ENCODE measurements at regions not wholly inside any gene's neighbourhood (a gene's known extent, or its start where the extent isn't known, plus 50 kb on each side); places are given as distances from the start of the nearest gene placed in this dataset.

- DNase-seq (ENCODE audit: extremely low spot score, unreplicated experiment): no peak
- peak overlapping the region; percentile 53 for H3K27ac Mint-ChIP-seq (ENCODE audit: unreplicated experiment)
- peaks cover 2% of the 10 kb centered on the region for H3K36me3 Mint-ChIP-seq (ENCODE audit: unreplicated experiment)
- peaks cover 4% of the 10 kb centered on the region for H3K9me3 Mint-ChIP-seq (ENCODE audit: unreplicated experiment)
- H3K4me1 Mint-ChIP-seq (ENCODE audit: unreplicated experiment): no peaks in the 10 kb centered on the region
- H3K4me3 Mint-ChIP-seq (ENCODE audit: unreplicated experiment): no peak overlapping the region
- TF ChIP-seq CTCF (IDR thresholded peaks at IDR 0.05): no peak
- no peaks in the 10 kb centered on the region for H3K27me3 Mint-ChIP-seq (ENCODE audit: unreplicated experiment)
Observed at GRCh38 chr14:58898655-58899316, 261.0 kb downstream of the DACT1 start.

GRCh38 chr14:58899317-58899713, 261.6 kb downstream of the DACT1 start:
- H3K36me3 Mint-ChIP-seq (ENCODE audit: unreplicated experiment): peaks cover 2% of the 10 kb centered on the region
- H3K9me3 Mint-ChIP-seq (ENCODE audit: unreplicated experiment): peaks cover 4% of the 10 kb centered on the region
- no peak for DNase-seq (ENCODE audit: extremely low spot score, unreplicated experiment)
- H3K27me3 Mint-ChIP-seq (ENCODE audit: unreplicated experiment): no peaks in the 10 kb centered on the region
- no peaks in the 10 kb centered on the region for H3K4me1 Mint-ChIP-seq (ENCODE audit: unreplicated experiment)
- no peak overlapping the region for H3K27ac Mint-ChIP-seq (ENCODE audit: unreplicated experiment)
- H3K4me3 Mint-ChIP-seq (ENCODE audit: unreplicated experiment): no peak overlapping the region
- TF ChIP-seq CTCF (IDR thresholded peaks at IDR 0.05): no peak

DNA sequence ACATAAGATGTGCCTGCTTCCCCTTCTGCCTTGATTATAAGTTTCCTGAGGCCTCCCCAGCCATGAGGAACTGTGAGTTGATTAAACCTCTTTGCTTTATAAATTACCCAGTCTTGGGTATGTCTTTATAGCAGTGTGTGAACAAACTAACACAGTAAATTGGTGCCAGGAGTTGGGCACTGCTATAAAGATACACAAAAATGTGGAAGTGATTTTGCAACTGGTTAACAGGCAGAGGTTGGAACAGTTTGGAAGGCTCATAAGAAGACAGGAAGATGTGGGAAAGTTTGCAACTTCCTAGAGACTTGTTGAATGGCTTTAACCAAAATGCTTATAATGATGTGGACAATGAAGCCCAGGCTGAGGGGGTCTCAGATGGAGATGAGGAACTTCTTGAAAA, 264.1 kb downstream of the DACT1 start:
- Mint-ChIP-seq H3K4me1 (ENCODE audit: unreplicated experiment) (no peaks in the 10 kb centered on the region), H3K27ac (ENCODE audit: unreplicated experiment) (no peak overlapping the region), H3K4me3 (ENCODE audit: unreplicated experiment) (no peak overlapping the region), H3K27me3 (ENCODE audit: unreplicated experiment) (no peaks in the 10 kb centered on the region), H3K36me3 (ENCODE audit: unreplicated experiment) (peaks cover 2% of the 10 kb centered on the region), H3K9me3 (ENCODE audit: unreplicated experiment) (peaks cover 9% of the 10 kb centered on the region)
- TF ChIP-seq CTCF (IDR thresholded peaks at IDR 0.05): no peak
- no peak for DNase-seq (ENCODE audit: extremely low spot score, unreplicated experiment)

DNA sequence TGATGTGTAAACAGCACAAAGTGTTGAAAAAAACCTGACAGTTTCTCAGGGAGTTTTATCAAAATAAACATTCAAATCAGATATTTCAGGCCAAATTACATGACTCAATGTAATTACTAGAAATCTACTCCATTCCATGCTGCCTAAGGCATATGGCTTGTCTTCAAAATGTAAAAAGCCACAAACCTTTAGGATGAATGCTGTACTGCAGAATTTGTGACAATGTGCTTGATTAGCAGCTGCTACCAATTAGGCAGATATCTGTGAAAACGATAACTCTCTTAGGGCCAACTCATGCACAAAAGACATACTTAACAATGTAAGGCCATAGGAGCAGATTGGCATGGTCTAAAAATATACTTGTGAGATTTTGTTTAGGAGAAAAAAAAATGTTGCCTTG, 267.0 kb downstream of the DACT1 start:
- Mint-ChIP-seq H3K27ac (ENCODE audit: unreplicated experiment) (no peak overlapping the region), H3K36me3 (ENCODE audit: unreplicated experiment) (no peaks in the 10 kb centered on the region), H3K4me3 (ENCODE audit: unreplicated experiment) (no peak overlapping the region), H3K27me3 (ENCODE audit: unreplicated experiment) (no peaks in the 10 kb centered on the region), H3K9me3 (ENCODE audit: unreplicated experiment) (peaks cover 9% of the 10 kb centered on the region), H3K4me1 (ENCODE audit: unreplicated experiment) (peaks cover 4% of the 10 kb centered on the region)
- TF ChIP-seq CTCF (IDR thresholded peaks at IDR 0.05): no peak
- no peak for DNase-seq (ENCODE audit: extremely low spot score, unreplicated experiment)

DNA sequence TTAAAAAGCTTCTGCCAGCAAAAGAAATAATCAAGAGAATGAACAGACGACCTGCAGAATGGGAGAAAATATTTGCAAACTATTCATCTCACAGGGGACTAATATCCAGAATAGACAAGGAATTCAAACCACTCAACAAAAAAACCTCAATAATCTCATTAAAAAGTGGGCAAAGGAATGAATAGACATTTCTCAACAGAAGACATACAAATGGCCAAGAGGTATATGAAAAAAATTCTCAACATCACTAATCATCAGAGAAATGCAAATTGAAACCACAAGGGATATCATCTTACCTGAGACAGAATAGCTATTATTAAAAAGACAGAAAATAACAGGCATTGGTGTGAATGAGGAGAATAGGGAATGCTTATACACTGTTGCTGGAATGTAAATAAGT, 270.0 kb downstream of the DACT1 start:
- Mint-ChIP-seq H3K4me3 (ENCODE audit: unreplicated experiment) (no peak overlapping the region), H3K9me3 (ENCODE audit: unreplicated experiment) (peaks cover 9% of the 10 kb centered on the region), H3K27me3 (ENCODE audit: unreplicated experiment) (no peaks in the 10 kb centered on the region), H3K27ac (ENCODE audit: unreplicated experiment) (no peak overlapping the region), H3K36me3 (ENCODE audit: unreplicated experiment) (no peaks in the 10 kb centered on the region), H3K4me1 (ENCODE audit: unreplicated experiment) (peaks cover 4% of the 10 kb centered on the region)
- DNase-seq (ENCODE audit: extremely low spot score, unreplicated experiment): no peak
- TF ChIP-seq CTCF (IDR thresholded peaks at IDR 0.05): no peak

Data from osteocyte (in vitro differentiated cells).